IMR-90 (cell line): ENCODE measurements at regions not wholly inside any gene's neighbourhood (a gene's known extent, or its start where the extent isn't known, plus 50 kb on each side); places are given as distances from the start of the nearest gene placed in this dataset.

ENCODE experiments used
- ATAC-seq: fragments of 200-7000 bp; cut with Tn5 transposase; 2 replicates; pipeline ENCODE4 v1.9.1; 2020; ENCODE audit warnings: low read depth, mild to moderate bottlenecking, moderate library complexity
- BruUV-seq: library from RNA; stranded (reverse); fragments of 400-500 nt; replicated peaks from 2 replicates; lab custom pipeline; 2021; lab: Mats Ljungman, UMichigan
- CTCF ChIA-PET: fragments of 300-600 bp; formaldehyde crosslinking; extraction: SDS; loops from one replicate; lab custom pipeline; 2021; ENCODE audit warnings: antibody characterized with exemption; lab: Yijun Ruan, JAX
- POLR2A ChIA-PET: fragments of 300-600 bp; sonication (Branson Sonifier 250); formaldehyde crosslinking; loops from one replicate; lab custom pipeline; 2022; ENCODE audit warnings: antibody characterized with exemption; ENCODE audit not compliant: unreplicated experiment; lab: Charles Lee
- DNase-seq: peaks from one replicate; pipeline ENCODE4 v3.0.0; 2013
- H2AFZ ChIP-seq: replicated peaks from 2 replicates; pipeline ENCODE3; 2013; ENCODE audit warnings: low read length, mild to moderate bottlenecking; ENCODE audit not compliant: poor library complexity
- H2AK5ac ChIP-seq: 2 replicates; pipeline ENCODE4 v1.6.1; 2013; ENCODE audit warnings: low read depth, low read length, inconsistent platforms
- H2AK9ac ChIP-seq: replicated peaks from 2 replicates; pipeline ENCODE3; 2013; ENCODE audit warnings: mild to moderate bottlenecking, low read depth, low read length, moderate library complexity; ENCODE audit not compliant: poor library complexity
- H2BK120ac ChIP-seq: 2 replicates; pipeline ENCODE4 v1.6.1; 2013; ENCODE audit warnings: low read depth, low read length, inconsistent platforms
- H2BK15ac ChIP-seq: 3 replicates; pipeline ENCODE4 v1.6.1; 2013; ENCODE audit warnings: low read depth, low read length, inconsistent platforms
- H2BK20ac ChIP-seq: 2 replicates; pipeline ENCODE4 v1.6.1; 2013; ENCODE audit warnings: low read depth, mild to moderate bottlenecking, inconsistent platforms, low read length, moderate library complexity
- H2BK5ac ChIP-seq: 2 replicates; pipeline ENCODE4 v1.6.1; 2013; ENCODE audit warnings: mild to moderate bottlenecking, low read depth, low read length, inconsistent platforms; ENCODE audit not compliant: poor library complexity, severe bottlenecking
- H3K14ac ChIP-seq: replicated peaks from 2 replicates; pipeline ENCODE4 v1.6.1; 2013; ENCODE audit warnings: low read depth, low read length, inconsistent platforms
- H3K18ac ChIP-seq: 2 replicates; pipeline ENCODE4 v1.6.1; 2013; ENCODE audit warnings: low read depth, low read length, control low read depth
- H3K23ac ChIP-seq: 2 replicates; pipeline ENCODE4 v1.6.1; 2013; ENCODE audit warnings: low read depth, low read length, inconsistent platforms
- H3K27ac ChIP-seq: 2 replicates; pipeline ENCODE4 v1.5.1; 2013; ENCODE audit warnings: mild to moderate bottlenecking, control low read depth, low read length; ENCODE audit not compliant: insufficient read depth
- H3K27me3 ChIP-seq: 2 replicates; pipeline ENCODE4 v1.6.1; 2013; ENCODE audit warnings: low read length; ENCODE audit not compliant: control insufficient read depth, insufficient read depth
- H3K36me3 ChIP-seq: 2 replicates; pipeline ENCODE4 v1.6.1; 2013; ENCODE audit warnings: low read length, mixed read lengths; ENCODE audit not compliant: control insufficient read depth, insufficient read depth
- H3K4ac ChIP-seq: 2 replicates; pipeline ENCODE4 v1.6.1; 2013; ENCODE audit warnings: low read depth, low read length, inconsistent platforms
- H3K4me1 ChIP-seq: 2 replicates; pipeline ENCODE4 v1.6.1; 2013; ENCODE audit warnings: low read length, mixed read lengths; ENCODE audit not compliant: control insufficient read depth, insufficient read depth
- H3K4me2 ChIP-seq: 2 replicates; pipeline ENCODE4 v1.6.1; 2013; ENCODE audit warnings: low read depth, mild to moderate bottlenecking, control low read depth, low read length, moderate library complexity
- H3K4me3 ChIP-seq: 2 replicates; pipeline ENCODE4 v1.5.1; 2013; ENCODE audit warnings: low read depth, mild to moderate bottlenecking, control low read depth, low read length, moderate library complexity; ENCODE audit not compliant: insufficient read depth
- H3K56ac ChIP-seq: 2 replicates; pipeline ENCODE4 v1.6.1; 2013; ENCODE audit warnings: low read length, inconsistent platforms; ENCODE audit not compliant: insufficient read depth; ENCODE audit errors: extremely low read depth
- H3K79me1 ChIP-seq, 2 experiments: 2 replicates each; pipeline ENCODE4 v1.6.1; 2013; ENCODE audit warnings: low read length in 2 of 2, inconsistent platforms in 1 of 2, low read depth in 1 of 2
- H3K9ac ChIP-seq: 2 replicates; pipeline ENCODE4 v1.6.1; 2013; ENCODE audit warnings: low read depth, low read length, control low read depth
- H3K9me1 ChIP-seq: 2 replicates; pipeline ENCODE4 v1.6.1; 2013; ENCODE audit warnings: low read length, inconsistent platforms; ENCODE audit not compliant: insufficient read depth
- H3K9me3 ChIP-seq: 2 replicates; pipeline ENCODE4 v1.6.1; 2013; ENCODE audit warnings: low read length; ENCODE audit not compliant: control insufficient read depth, insufficient read depth
- H4K20me1 ChIP-seq: 2 replicates; pipeline ENCODE4 v1.6.1; 2013; ENCODE audit warnings: low read length, inconsistent platforms; ENCODE audit not compliant: insufficient read depth
- H4K5ac ChIP-seq: 2 replicates; pipeline ENCODE4 v1.6.1; 2013; ENCODE audit warnings: mild to moderate bottlenecking, low read depth, low read length, control low read depth
- H4K8ac ChIP-seq, 2 experiments: 2 replicates each; pipeline ENCODE4 v1.6.1; 2013; ENCODE audit warnings: low read depth in 2 of 2, low read length in 2 of 2, control low read depth in 1 of 2, inconsistent platforms in 1 of 2
- H4K91ac ChIP-seq: 2 replicates; pipeline ENCODE4 v1.6.1; 2013; ENCODE audit warnings: low read depth, low read length, inconsistent platforms; ENCODE audit not compliant: insufficient read depth
- MAZ ChIP-seq: IDR thresholded peaks from 2 replicates; pipeline ENCODE4 v1.6.1; 2012; ENCODE audit warnings: low read depth, mild to moderate bottlenecking, low read length, improper control_type of control experiment, moderate library complexity, borderline replicate concordance
- RAD21 ChIP-seq: IDR thresholded peaks from 2 replicates; pipeline ENCODE4 v1.6.1; 2012; ENCODE audit warnings: low read length, improper control_type of control experiment
- WGBS, 2 experiments: methylation state at CpG; one replicate each; pipeline versions ENCODE4 v1.1.5 to v1.1.7; 2013; ENCODE audit warnings: missing lambda C conversion rate in 2 of 2; ENCODE audit not compliant: insufficient read length in 1 of 2; ENCODE audit errors: extremely low coverage in 2 of 2; 5-methylcytosine and 5-hydroxymethylcytosine counted together
- dilution Hi-C: fragments of 300-500 bp; cut with HindIII; formaldehyde crosslinking; loops from one replicate; pipeline ENCODE4 v1.14.3; 2018; ENCODE audit warnings: low sequenced_read_pairs; ENCODE audit not compliant: unreplicated experiment
- in situ Hi-C: fragments of 300-500 bp; cut with MboI; formaldehyde crosslinking; loops from 3 replicates; pipeline ENCODE4 v1.14.3; 2019; ENCODE audit warnings: low sequenced_read_pairs, inconsistent platforms, mixed read lengths
- intact Hi-C: fragments of 100-400 bp; cut with micrococcal nuclease; formaldehyde crosslinking; loops from 2 replicates; pipeline ENCODE4 v1.10.0; 2022

GRCh38 chr5:143671021-143671420, 140.9 kb upstream of the HMHB1 start:
- intact Hi-C loops (no loop called here), in situ Hi-C loops (no loop called here), dilution Hi-C loops (no loop called here)
- CTCF ChIA-PET = no interaction called here
- peaks cover 5% of the 10 kb centered on the region; the same call in 1 of the 2 replicates for H3K9me3 ChIP-seq
- H3K27ac ChIP-seq = no peak overlapping the region
- H4K20me1 ChIP-seq = no peaks in the 10 kb centered on the region
- H4K5ac ChIP-seq = no peak overlapping the region
- H2BK5ac ChIP-seq = no peak overlapping the region
- H2BK120ac ChIP-seq = no peak overlapping the region
- no peak overlapping the region for H3K4me3 ChIP-seq
- H3K9ac ChIP-seq = no peak overlapping the region
- H4K8ac ChIP-seq = no peak overlapping the region
- H2AK5ac ChIP-seq = no peak overlapping the region
- H3K4me1 ChIP-seq = no peaks in the 10 kb centered on the region
- POLR2A ChIA-PET = no interaction called here
- no peak overlapping the region for H3K56ac ChIP-seq
- H3K27me3 ChIP-seq = no peaks in the 10 kb centered on the region
- H2AK9ac ChIP-seq = no peak overlapping the region
- H3K18ac ChIP-seq = no peak overlapping the region
- no peak overlapping the region for H3K23ac ChIP-seq
- ATAC-seq (no peak), DNase-seq (no peak)
- no peak for TF ChIP-seq RAD21
- TF ChIP-seq MAZ = no peak
- no peaks in the 10 kb centered on the region for H3K36me3 ChIP-seq
- no peaks in the 10 kb centered on the region for H3K9me1 ChIP-seq
- H3K14ac ChIP-seq = no peak overlapping the region
- H2BK15ac ChIP-seq = no peak overlapping the region
- H3K4ac ChIP-seq = no peak overlapping the region
- no peaks in the 10 kb centered on the region for H3K79me1 ChIP-seq
- no peak overlapping the region for H2AFZ ChIP-seq
- BruUV-seq = no TSS peak
- H4K91ac ChIP-seq = no peak overlapping the region
- no peak overlapping the region for H2BK20ac ChIP-seq
- H3K4me2 ChIP-seq = no peak overlapping the region
- 80% methylated on average over 1 of the region's 5 CpGs; no CpG with 5 or more reads in 1 of the 2 experiments for WGBS, 2 experiments
